Loucy (cell line): ENCODE measurements at regions not wholly inside any gene's neighbourhood (a gene's known extent, or its start where the extent isn't known, plus 50 kb on each side); places are given as distances from the start of the nearest gene placed in this dataset.

Experiments used
- EZH2phosphoT487 ChIP-seq: fragments of 200-600 bp; IDR thresholded peaks from 2 replicates; pipeline ENCODE4 v1.6.1; 2018; ENCODE audit warnings: antibody characterized with exemption, mild to moderate bottlenecking, moderate library complexity, borderline replicate concordance
- TF ChIP-seq, protein P1 (sequence below): fragments of 200-600 bp; sonication (generic); conservative IDR thresholded peaks from 2 replicates; pipeline ENCODE4 v1.5.1; 2014; ENCODE audit warnings: mild to moderate bottlenecking, antibody characterized with exemption, low read length

DNA sequence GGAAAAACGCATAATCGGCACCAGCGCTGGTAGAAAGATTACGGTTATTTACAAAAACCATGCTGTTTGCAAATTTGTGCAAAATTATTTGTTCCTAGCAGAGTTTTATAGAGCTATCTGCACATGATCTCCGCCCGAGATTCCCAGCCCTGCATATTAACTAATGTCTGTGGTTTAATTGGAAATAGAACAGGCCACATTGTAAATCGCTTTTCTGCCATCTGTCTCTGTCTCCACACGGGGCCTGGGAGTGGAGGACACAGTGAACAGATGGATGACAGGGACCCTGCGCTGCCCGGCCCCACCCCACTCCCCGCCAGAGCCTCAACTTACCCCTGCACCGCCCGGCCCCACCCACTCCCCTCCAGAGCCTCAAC lies 126.9 kb downstream of the FAM53A start:
- TF ChIP-seq EZH2phosphoT487: no peak
- TF ChIP-seq, protein P1, sequence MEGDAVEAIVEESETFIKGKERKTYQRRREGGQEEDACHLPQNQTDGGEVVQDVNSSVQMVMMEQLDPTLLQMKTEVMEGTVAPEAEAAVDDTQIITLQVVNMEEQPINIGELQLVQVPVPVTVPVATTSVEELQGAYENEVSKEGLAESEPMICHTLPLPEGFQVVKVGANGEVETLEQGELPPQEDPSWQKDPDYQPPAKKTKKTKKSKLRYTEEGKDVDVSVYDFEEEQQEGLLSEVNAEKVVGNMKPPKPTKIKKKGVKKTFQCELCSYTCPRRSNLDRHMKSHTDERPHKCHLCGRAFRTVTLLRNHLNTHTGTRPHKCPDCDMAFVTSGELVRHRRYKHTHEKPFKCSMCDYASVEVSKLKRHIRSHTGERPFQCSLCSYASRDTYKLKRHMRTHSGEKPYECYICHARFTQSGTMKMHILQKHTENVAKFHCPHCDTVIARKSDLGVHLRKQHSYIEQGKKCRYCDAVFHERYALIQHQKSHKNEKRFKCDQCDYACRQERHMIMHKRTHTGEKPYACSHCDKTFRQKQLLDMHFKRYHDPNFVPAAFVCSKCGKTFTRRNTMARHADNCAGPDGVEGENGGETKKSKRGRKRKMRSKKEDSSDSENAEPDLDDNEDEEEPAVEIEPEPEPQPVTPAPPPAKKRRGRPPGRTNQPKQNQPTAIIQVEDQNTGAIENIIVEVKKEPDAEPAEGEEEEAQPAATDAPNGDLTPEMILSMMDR: no peak
